Suprapubic skin (tissue), 4 donors: ENCODE measurements at regions not wholly inside any gene's neighbourhood (a gene's known extent, or its start where the extent isn't known, plus 50 kb on each side); places are given as distances from the start of the nearest gene placed in this dataset.

Source experiments
- DNase-seq, 2 donors: peaks; one replicate each; pipeline ENCODE4 v3.0.0-alpha.2; 2019; ENCODE audit warnings: low spot score in 2 of 2
- H3K27ac ChIP-seq: fragments of 200-600 bp; sonication (generic); one replicate; pipeline ENCODE4 v1.5.1; 2019
- H3K27me3 ChIP-seq: fragments of 200-600 bp; sonication (generic); one replicate; pipeline ENCODE4 v1.5.1; 2019
- H3K36me3 ChIP-seq: fragments of 200-600 bp; sonication (generic); one replicate; pipeline ENCODE4 v1.5.1; 2019
- H3K4me1 ChIP-seq: fragments of 200-600 bp; sonication (generic); one replicate; pipeline ENCODE4 v1.5.1; 2019
- H3K4me3 ChIP-seq: fragments of 200-600 bp; sonication (generic); one replicate; pipeline ENCODE4 v1.5.1; 2019; ENCODE audit warnings: mild to moderate bottlenecking
- H3K9me3 ChIP-seq: fragments of 200-600 bp; sonication (generic); one replicate; pipeline ENCODE4 v1.5.1; 2019
- EP300 ChIP-seq: sonication (generic); formaldehyde crosslinking; IDR thresholded peaks from one replicate; pipeline ENCODE4 v1.6.1; 2017; ENCODE audit warnings: antibody characterized with exemption
- POLR2A ChIP-seq, 2 donors: fragments of 450-650 bp; IDR thresholded peaks; one replicate each; pipeline ENCODE4 v1.6.1; 2017; ENCODE audit warnings: antibody characterized with exemption in 2 of 2, mild to moderate bottlenecking in 2 of 2, moderate library complexity in 2 of 2
- POLR2AphosphoS5 ChIP-seq, 3 donors: sonication (generic); formaldehyde crosslinking; IDR thresholded peaks; one replicate each; pipeline ENCODE4 v1.6.1; 2017; ENCODE audit warnings: antibody characterized with exemption in 3 of 3
- WGBS: methylation state at CpG from one replicate; pipeline ENCODE4 v1.1.5; 2018; 5-methylcytosine and 5-hydroxymethylcytosine counted together
- TF ChIP-seq, protein P1 (sequence below), 2 donors: fragments of 200-600 bp in 1 of 2; fragments of 450-650 bp in 1 of 2; sonication (generic) in 1 of 2; IDR thresholded peaks; one replicate each; pipeline ENCODE4 v1.5.1; 2016 to 2019; ENCODE audit warnings: antibody characterized with exemption in 2 of 2, mild to moderate bottlenecking in 1 of 2, moderate library complexity in 1 of 2

DNA sequence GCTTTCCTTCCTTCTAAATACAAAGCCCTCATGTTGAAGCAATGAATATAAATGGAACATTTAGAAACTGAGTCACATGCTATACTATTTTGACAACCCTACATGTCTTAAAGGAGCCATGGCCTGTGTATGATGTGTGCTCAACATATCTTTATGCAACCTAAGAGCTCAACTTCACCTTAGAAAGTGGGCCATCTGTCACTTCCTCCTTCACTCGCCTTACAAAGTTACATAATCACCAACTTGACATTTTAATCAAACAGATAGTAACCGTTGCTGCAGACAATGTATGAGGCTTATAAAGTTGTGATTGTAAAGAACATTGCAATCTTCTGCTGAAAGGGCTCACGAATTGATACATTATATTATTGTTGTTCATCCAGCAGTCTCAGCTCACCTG is 163.6 kb downstream of the SERPINI1 start:
- H3K9me3 ChIP-seq, result no peaks in the 10 kb centered on the region
- peaks cover 9% of the 10 kb centered on the region for H3K4me1 ChIP-seq
- no peaks in the 10 kb centered on the region for H3K27me3 ChIP-seq
- no peak for TF ChIP-seq EP300
- no peak for TF ChIP-seq POLR2A (IDR thresholded peaks at IDR 0.05)
- TF ChIP-seq POLR2AphosphoS5 (IDR thresholded peaks at IDR 0.05), result no peak
- no peaks in the 10 kb centered on the region for H3K36me3 ChIP-seq
- H3K27ac ChIP-seq, result no peak overlapping the region
- H3K4me3 ChIP-seq, result no peak overlapping the region
- 49% methylated on average over 3 of the region's 3 CpGs for WGBS
- DNase-seq, result no peak

DNA sequence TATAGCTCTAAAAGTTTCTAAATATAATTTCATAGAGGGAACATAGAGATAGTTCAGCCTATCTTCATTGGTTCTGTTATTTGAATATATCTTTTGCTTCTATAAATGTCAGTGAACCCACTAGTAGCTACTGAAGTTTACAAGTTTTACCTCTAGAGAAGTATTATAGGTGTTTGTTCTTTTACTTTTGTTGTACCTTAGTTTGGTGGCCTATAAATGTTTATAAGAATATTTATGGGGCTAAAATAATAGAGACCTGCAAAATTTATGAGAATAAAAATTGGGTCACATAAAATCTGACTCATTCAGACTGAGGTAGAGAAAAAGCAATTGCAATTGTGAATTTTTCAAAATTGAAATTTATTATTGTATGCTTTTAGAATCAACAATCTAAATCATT is 162.6 kb downstream of the SERPINI1 start:
- H3K4me1 ChIP-seq, result peaks cover 9% of the 10 kb centered on the region
- TF ChIP-seq POLR2A (IDR thresholded peaks at IDR 0.05), result no peak
- TF ChIP-seq EP300, result no peak
- TF ChIP-seq, protein P1, sequence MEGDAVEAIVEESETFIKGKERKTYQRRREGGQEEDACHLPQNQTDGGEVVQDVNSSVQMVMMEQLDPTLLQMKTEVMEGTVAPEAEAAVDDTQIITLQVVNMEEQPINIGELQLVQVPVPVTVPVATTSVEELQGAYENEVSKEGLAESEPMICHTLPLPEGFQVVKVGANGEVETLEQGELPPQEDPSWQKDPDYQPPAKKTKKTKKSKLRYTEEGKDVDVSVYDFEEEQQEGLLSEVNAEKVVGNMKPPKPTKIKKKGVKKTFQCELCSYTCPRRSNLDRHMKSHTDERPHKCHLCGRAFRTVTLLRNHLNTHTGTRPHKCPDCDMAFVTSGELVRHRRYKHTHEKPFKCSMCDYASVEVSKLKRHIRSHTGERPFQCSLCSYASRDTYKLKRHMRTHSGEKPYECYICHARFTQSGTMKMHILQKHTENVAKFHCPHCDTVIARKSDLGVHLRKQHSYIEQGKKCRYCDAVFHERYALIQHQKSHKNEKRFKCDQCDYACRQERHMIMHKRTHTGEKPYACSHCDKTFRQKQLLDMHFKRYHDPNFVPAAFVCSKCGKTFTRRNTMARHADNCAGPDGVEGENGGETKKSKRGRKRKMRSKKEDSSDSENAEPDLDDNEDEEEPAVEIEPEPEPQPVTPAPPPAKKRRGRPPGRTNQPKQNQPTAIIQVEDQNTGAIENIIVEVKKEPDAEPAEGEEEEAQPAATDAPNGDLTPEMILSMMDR (IDR thresholded peaks at IDR 0.05), result no peak
- no peak for TF ChIP-seq POLR2AphosphoS5 (IDR thresholded peaks at IDR 0.05)
- no peak overlapping the region for H3K4me3 ChIP-seq
- no peaks in the 10 kb centered on the region for H3K9me3 ChIP-seq
- H3K27ac ChIP-seq, result no peak overlapping the region
- no peaks in the 10 kb centered on the region for H3K36me3 ChIP-seq
- DNase-seq, result no peak
- H3K27me3 ChIP-seq, result no peaks in the 10 kb centered on the region

DNA sequence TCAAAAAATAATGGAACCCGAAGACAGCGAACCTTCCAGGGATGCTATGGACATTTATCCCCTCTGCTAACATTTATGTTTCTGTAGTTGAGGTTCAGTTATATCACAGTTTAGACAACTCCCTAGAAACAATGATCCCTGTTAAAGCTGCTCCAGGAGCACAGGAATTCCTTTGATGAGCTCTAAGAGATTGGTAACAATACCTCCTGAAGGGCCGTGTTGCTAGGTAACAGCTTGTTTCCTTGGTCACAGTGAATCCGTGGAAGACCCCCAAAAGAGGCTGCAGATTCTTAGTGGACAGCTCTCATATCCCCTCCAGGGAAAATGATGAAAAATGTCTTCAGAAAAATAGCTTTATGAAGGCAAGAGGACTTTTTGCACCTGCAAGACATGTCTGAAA is 160.2 kb downstream of the SERPINI1 start:
- no peak overlapping the region for H3K27ac ChIP-seq
- no peak for DNase-seq
- no peaks in the 10 kb centered on the region for H3K9me3 ChIP-seq
- H3K36me3 ChIP-seq, result no peaks in the 10 kb centered on the region
- WGBS, result 57% methylated on average over 4 of the region's 4 CpGs
- no peaks in the 10 kb centered on the region for H3K27me3 ChIP-seq
- H3K4me1 ChIP-seq, result peaks cover 5% of the 10 kb centered on the region
- H3K4me3 ChIP-seq, result no peak overlapping the region
- TF ChIP-seq POLR2AphosphoS5 (IDR thresholded peaks at IDR 0.05) (no peak), POLR2A (IDR thresholded peaks at IDR 0.05) (no peak), EP300 (no peak)
- TF ChIP-seq, protein P1 (IDR thresholded peaks at IDR 0.05), result no peak

DNA sequence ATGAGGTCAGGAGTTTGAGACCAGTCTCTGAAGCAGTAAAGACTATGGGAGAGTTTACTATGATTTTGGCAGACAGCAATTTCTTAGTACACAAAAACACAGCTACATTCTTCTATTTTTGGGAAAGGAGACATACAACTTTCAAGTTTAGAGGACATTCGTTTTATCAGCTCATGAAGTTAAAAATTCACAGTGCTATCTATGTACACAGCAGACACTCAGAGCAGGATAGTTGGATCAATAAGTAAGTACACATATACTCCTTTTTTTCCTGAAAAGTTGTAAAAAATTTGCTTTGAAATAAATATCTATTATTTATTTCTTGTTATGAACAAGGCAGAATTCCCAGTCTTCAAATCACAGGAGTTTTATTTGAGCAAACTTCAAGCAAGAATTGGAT is 159.7 kb downstream of the SERPINI1 start:
- no peak overlapping the region for H3K4me3 ChIP-seq
- no peak for DNase-seq
- no peaks in the 10 kb centered on the region for H3K9me3 ChIP-seq
- TF ChIP-seq EP300 (no peak), POLR2A (IDR thresholded peaks at IDR 0.05) (no peak), POLR2AphosphoS5 (IDR thresholded peaks at IDR 0.05) (no peak)
- TF ChIP-seq, protein P1 (IDR thresholded peaks at IDR 0.05), result no peak
- 89% methylated on average over 1 of the region's 1 CpG for WGBS
- H3K27ac ChIP-seq, result no peak overlapping the region
- peaks cover 2% of the 10 kb centered on the region for H3K4me1 ChIP-seq
- H3K36me3 ChIP-seq, result no peaks in the 10 kb centered on the region
- no peaks in the 10 kb centered on the region for H3K27me3 ChIP-seq

DNA sequence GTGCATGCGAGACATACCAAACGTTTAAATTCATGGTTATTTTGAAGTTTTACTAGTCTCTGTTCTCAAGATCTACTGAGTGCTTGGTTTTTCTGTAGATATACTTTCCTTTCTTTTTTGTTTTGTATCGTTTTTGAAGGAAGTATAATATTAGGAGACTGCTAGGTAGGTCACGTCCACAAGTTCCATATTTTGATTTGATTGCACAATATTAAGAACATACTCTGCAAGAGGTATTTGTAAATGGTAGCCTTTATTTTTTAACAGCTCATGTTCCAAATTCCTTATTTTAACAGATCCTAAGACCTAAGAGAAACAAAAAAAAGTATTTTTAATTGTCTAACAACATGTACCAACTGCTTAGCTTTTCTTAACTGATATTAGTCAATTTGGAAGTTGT is 156.7 kb downstream of the SERPINI1 start:
- H3K27me3 ChIP-seq, result no peaks in the 10 kb centered on the region
- H3K27ac ChIP-seq, result no peak overlapping the region
- 82% methylated on average over 4 of the region's 4 CpGs for WGBS
- H3K4me3 ChIP-seq, result no peak overlapping the region
- no peaks in the 10 kb centered on the region for H3K9me3 ChIP-seq
- DNase-seq, result no peak
- peaks cover 1% of the 10 kb centered on the region for H3K4me1 ChIP-seq
- no peaks in the 10 kb centered on the region for H3K36me3 ChIP-seq
- TF ChIP-seq EP300 (no peak), POLR2AphosphoS5 (IDR thresholded peaks at IDR 0.05) (no peak), POLR2A (IDR thresholded peaks at IDR 0.05) (no peak)
- TF ChIP-seq, protein P1 (IDR thresholded peaks at IDR 0.05), result no peak

DNA sequence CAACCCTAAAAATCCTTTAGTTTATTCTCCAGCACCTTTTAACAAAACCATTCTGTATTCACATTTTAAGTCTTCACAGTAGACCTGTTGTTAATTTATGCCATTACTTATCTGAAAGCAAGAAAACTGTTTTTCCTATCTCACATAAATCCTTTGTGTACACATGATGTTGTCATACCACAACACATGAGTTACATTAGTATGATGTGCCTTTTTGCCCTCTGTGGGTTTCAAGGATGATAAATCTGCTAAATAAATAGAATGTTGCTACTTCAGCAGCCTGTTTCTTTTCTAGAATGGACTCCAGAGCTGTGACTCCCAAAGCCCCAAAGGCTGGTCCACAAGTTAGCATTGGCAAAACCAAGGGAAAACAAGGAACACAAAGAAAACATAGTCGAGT is 151.6 kb downstream of the SERPINI1 start:
- Histone ChIP-seq H3K36me3 (no peaks in the 10 kb centered on the region), H3K27me3 (no peaks in the 10 kb centered on the region), H3K4me3 (no peak overlapping the region), H3K4me1 (peaks cover 4% of the 10 kb centered on the region), H3K27ac (no peak overlapping the region), H3K9me3 (no peaks in the 10 kb centered on the region)
- TF ChIP-seq EP300 (no peak), POLR2A (IDR thresholded peaks at IDR 0.05) (no peak), POLR2AphosphoS5 (IDR thresholded peaks at IDR 0.05) (no peak)
- TF ChIP-seq, protein P1 (IDR thresholded peaks at IDR 0.05), result no peak
- no peak for DNase-seq
- whole genome bisulfite sequencing, result 47% methylated on average over 1 of the region's 1 CpG
